B cell (primary cell): ENCODE measurements at regions not wholly inside any gene's neighbourhood (a gene's known extent, or its start where the extent isn't known, plus 50 kb on each side); places are given as distances from the start of the nearest gene placed in this dataset.

ENCODE experiments used
- ATAC-seq: fragments of 200-7000 bp; cut with Tn5 transposase; one replicate; pipeline ENCODE4 v1.10.0; 2021; ENCODE audit warnings: low read depth, mild to moderate bottlenecking, moderate number of reproducible peaks, moderate library complexity
- CTCF ChIA-PET: fragments of 350-600 bp; sonication (Branson Sonifier 250); formaldehyde crosslinking; loops from one replicate; lab custom pipeline; 2021; ENCODE audit warnings: antibody characterized with exemption, inconsistent platforms; lab: Charles Lee
- POLR2A ChIA-PET: fragments of 350-600 bp; sonication (Branson Sonifier 250); formaldehyde crosslinking; loops from one replicate; lab custom pipeline; 2021; ENCODE audit warnings: antibody characterized with exemption; lab: Charles Lee
- DNase-seq: peaks from one replicate; pipeline ENCODE4 v3.0.0; 2013
- H2AFZ ChIP-seq: 2 replicates; pipeline ENCODE4 v1.6.1; 2012; ENCODE audit warnings: mild to moderate bottlenecking, low read depth, low read length; ENCODE audit not compliant: insufficient read depth, poor library complexity, severe bottlenecking
- H3K27ac ChIP-seq, 2 donors: 1 replicate in 1 of 2; 2 replicates in 1 of 2; pipeline ENCODE4 v1.5.1; 2012 to 2013; ENCODE audit warnings: low read length in 2 of 2, mild to moderate bottlenecking in 2 of 2, moderate library complexity in 1 of 2
- H3K27me3 ChIP-seq, 4 experiments: fragments of 200-600 bp in 1 of 4; sonication (generic) in 1 of 4; replicated peaks in 1 of 4; 1 replicate in 2 of 4; 2 replicates in 2 of 4; pipeline versions ENCODE4 v1.6.1 to v1.7.0; 2013 to 2016; ENCODE audit warnings: low read length in 3 of 4, mild to moderate bottlenecking in 2 of 4, mixed read lengths in 1 of 4, moderate library complexity in 1 of 4; ENCODE audit not compliant: insufficient read depth in 4 of 4, control insufficient read depth in 3 of 4; ENCODE audit errors: control extremely low read depth in 1 of 4
- H3K36me3 ChIP-seq, 2 experiments: replicated peaks in 1 of 2; 1 replicate in 1 of 2; 2 replicates in 1 of 2; pipeline versions ENCODE4 v1.6.1 to v1.7.1; 2013; ENCODE audit warnings: low read length in 1 of 2; ENCODE audit not compliant: insufficient read depth in 2 of 2, control insufficient read depth in 1 of 2; ENCODE audit errors: control extremely low read depth in 1 of 2, extremely low read depth in 1 of 2
- H3K4me1 ChIP-seq, 2 donors: fragments of 200-600 bp in 1 of 2; sonication (generic) in 1 of 2; 1 replicate in 1 of 2; 2 replicates in 1 of 2; pipeline versions ENCODE4 v1.5.1 to v1.6.1; 2013 to 2017; ENCODE audit warnings: low read length in 2 of 2; ENCODE audit not compliant: control insufficient read depth in 2 of 2, insufficient read depth in 2 of 2
- H3K4me2 ChIP-seq: replicated peaks from 2 replicates; pipeline ENCODE3; 2012; ENCODE audit warnings: mild to moderate bottlenecking, low read depth, low read length; ENCODE audit not compliant: poor library complexity, severe bottlenecking
- H3K4me3 ChIP-seq, 5 experiments: fragments of 200-600 bp in 1 of 5; sonication (generic) in 1 of 5; 1 replicate in 3 of 5; 2 replicates in 2 of 5; pipeline versions ENCODE4 v1.5.1 to v1.7.0; 2011 to 2016; ENCODE audit warnings: low read length in 4 of 5, mild to moderate bottlenecking in 4 of 5, low read depth in 2 of 5, control low read depth in 1 of 5, moderate library complexity in 1 of 5; ENCODE audit not compliant: insufficient read depth in 1 of 5; ENCODE audit errors: control extremely low read depth in 1 of 5, extremely low read depth in 1 of 5
- H3K79me2 ChIP-seq: fragments of 200-600 bp; sonication (generic); one replicate; pipeline ENCODE4 v1.6.0; 2016; ENCODE audit warnings: low read length; ENCODE audit not compliant: control insufficient read depth, insufficient read depth
- H3K9ac ChIP-seq: fragments of 200-600 bp; sonication (generic); 2 replicates; pipeline ENCODE4 v1.6.1; 2017; ENCODE audit warnings: mild to moderate bottlenecking, low read length, moderate library complexity
- H3K9me3 ChIP-seq, 3 donors: one replicate each; pipeline versions ENCODE4 v1.6.1 to v1.7.1; 2013; ENCODE audit warnings: low read length in 2 of 3; ENCODE audit not compliant: control insufficient read depth in 2 of 3, insufficient read depth in 1 of 3; ENCODE audit errors: control extremely low read depth in 1 of 3
- H4K20me1 ChIP-seq: 2 replicates; pipeline ENCODE4 v1.6.0; 2012; ENCODE audit warnings: mild to moderate bottlenecking, low read length; ENCODE audit not compliant: insufficient read depth, control insufficient read depth, poor library complexity, severe bottlenecking
- H3K27ac Mint-ChIP-seq: one replicate; pipeline ENCODE4 v1.8.0; 2021; ENCODE audit warnings: mixed read lengths
- H3K27me3 Mint-ChIP-seq: one replicate; pipeline ENCODE4 v1.8.0; 2021; ENCODE audit warnings: mixed read lengths
- H3K4me1 Mint-ChIP-seq: one replicate; pipeline ENCODE4 v1.8.0; 2021; ENCODE audit warnings: mixed read lengths
- H3K4me3 Mint-ChIP-seq: one replicate; pipeline ENCODE4 v1.8.0; 2021; ENCODE audit warnings: mixed read lengths
- H3K9me3 Mint-ChIP-seq: one replicate; pipeline ENCODE4 v1.8.0; 2022; ENCODE audit warnings: mixed read lengths; ENCODE audit not compliant: insufficient read depth
- CTCF ChIP-seq: fragments of 200-600 bp; IDR thresholded peaks from one replicate; pipeline ENCODE4 v1.8.0; 2022; ENCODE audit warnings: antibody characterized with exemption, mild to moderate bottlenecking
- EZH2 ChIP-seq: IDR thresholded peaks from 2 replicates; pipeline ENCODE4 v1.6.1; 2012; ENCODE audit warnings: borderline replicate concordance, low read depth, mild to moderate bottlenecking, moderate library complexity, low read length; ENCODE audit not compliant: insufficient read depth, poor library complexity, severe bottlenecking
- WGBS: methylation state at CpG from one replicate; pipeline ENCODE4 v1.1.5; 2013; ENCODE audit warnings: missing lambda C conversion rate; ENCODE audit not compliant: insufficient coverage; 5-methylcytosine and 5-hydroxymethylcytosine counted together
- intact Hi-C: fragments of 100-400 bp; cut with micrococcal nuclease; formaldehyde crosslinking; loops from one replicate; pipeline ENCODE4 v1.10.0; 2022

- no peak for ATAC-seq
- Histone ChIP-seq H3K36me3 (no peaks in the 10 kb centered on the region), H3K9me3 (no peaks in the 10 kb centered on the region), H3K27ac (no peak overlapping the region), H2AFZ (no peak overlapping the region), H4K20me1 (no peaks in the 10 kb centered on the region), H3K4me3 (no peak overlapping the region), H3K4me1 (peaks cover 0 to 3% of the 10 kb centered on the region in 2 donors), H3K27me3 (no peaks in the 10 kb centered on the region), H3K9ac (no peak overlapping the region), H3K79me2 (no peaks in the 10 kb centered on the region), H3K4me2 (no peak overlapping the region)
- Mint-ChIP-seq H3K9me3 (no peaks in the 10 kb centered on the region), H3K4me1 (peaks cover 2% of the 10 kb centered on the region), H3K27me3 (peaks cover 2% of the 10 kb centered on the region), H3K27ac (no peak overlapping the region), H3K4me3 (no peak overlapping the region)
- CTCF ChIA-PET = interaction anchor here (1.2 to 11.8 kb wide), 3 partner anchors 9 to 884 kb away, joined by 3 to 107 read pairs (median 8); no protein-coding TSS in a partner anchor
- POLR2A ChIA-PET = no interaction called here
- no peak for DNase-seq
- intact Hi-C loops = no loop called here
- TF ChIP-seq EZH2 (no peak), CTCF (no peak)
- no CpG with 5 or more reads among the region's 6 CpGs for WGBS
Observed at GRCh38 chr7:113424185-113424817, 305.9 kb upstream of the SMIM30 start.

DNA sequence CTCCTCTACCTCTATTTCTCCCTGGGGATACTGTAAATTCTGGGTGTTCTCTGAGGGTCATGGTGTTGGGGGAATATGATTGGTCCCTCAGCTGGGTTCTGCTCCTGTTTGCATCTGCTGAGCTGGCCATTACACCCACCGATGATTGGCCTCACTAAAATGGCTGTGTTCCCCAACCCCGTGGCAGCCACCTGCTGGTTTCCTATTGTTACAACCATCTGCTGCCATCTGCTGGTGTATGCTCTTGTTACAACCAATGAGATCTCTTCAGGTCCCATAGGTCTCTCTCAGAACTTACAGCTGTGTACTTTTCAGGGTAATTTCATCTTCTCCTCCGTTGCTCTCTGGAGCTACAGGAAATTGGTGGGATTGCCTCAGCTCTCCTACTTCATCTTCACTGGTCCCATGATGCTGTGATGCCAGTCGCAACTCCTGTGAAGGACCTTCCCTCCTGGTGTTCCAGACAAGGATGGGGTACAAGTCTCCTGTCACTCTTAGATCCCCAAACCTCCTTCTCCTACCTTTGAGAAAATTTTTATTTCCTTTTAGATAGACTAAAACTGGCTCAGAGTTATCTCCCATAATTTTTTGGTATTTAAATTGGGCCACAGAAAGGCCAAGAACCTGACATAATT lies 303.5 kb upstream of the SMIM30 start:
- CTCF ChIA-PET = interaction anchor here (0.9 to 11.8 kb wide), 23 partner anchors 9 to 1691 kb away, joined by 3 to 107 read pairs (median 3); no protein-coding TSS in a partner anchor
- ATAC-seq = peak; percentile 95
- Histone ChIP-seq H3K79me2 (no peaks in the 10 kb centered on the region), H3K4me2 (peak overlapping the region; percentile 29), H3K27ac (no peak overlapping the region), H4K20me1 (no peaks in the 10 kb centered on the region), H3K27me3 (no peaks in the 10 kb centered on the region), H3K4me1 (peaks cover 0 to 3% of the 10 kb centered on the region in 2 donors), H3K9ac (no peak overlapping the region), H3K4me3 (no peak overlapping the region), H2AFZ (peak overlapping the region; percentile 87), H3K36me3 (no peaks in the 10 kb centered on the region), H3K9me3 (no peaks in the 10 kb centered on the region)
- WGBS = 28% methylated on average over 4 of the region's 4 CpGs
- no peak overlapping the region for H3K27ac Mint-ChIP-seq
- H3K4me3 Mint-ChIP-seq = no peak overlapping the region
- intact Hi-C loops = loop anchor here (1.0 kb wide), 1 partner anchor 1681 kb away; no protein-coding TSS in a partner anchor
- H3K4me1 Mint-ChIP-seq = peaks cover 2% of the 10 kb centered on the region
- TF ChIP-seq CTCF (peak; percentile 92), EZH2 (no peak)
- peaks cover 2% of the 10 kb centered on the region for H3K27me3 Mint-ChIP-seq
- H3K9me3 Mint-ChIP-seq = no peaks in the 10 kb centered on the region
- POLR2A ChIA-PET = no interaction called here
- peak; percentile 80 for DNase-seq
